ENCODE measurements at regions not wholly inside any gene's neighbourhood (a gene's known extent, or its start where the extent isn't known, plus 50 kb on each side); places are given as distances from the start of the nearest gene placed in this dataset.

- ChIA-PET POLR2A (no interaction called here), CTCF (no interaction called here)
- Mint-ChIP-seq H3K27me3 (peaks cover 9% of the 10 kb centered on the region), H3K9me3 (no peaks in the 10 kb centered on the region), H3K4me1 (ENCODE audit: low read depth) (no peaks in the 10 kb centered on the region), H3K36me3 (ENCODE audit: low read depth) (no peaks in the 10 kb centered on the region), H3K4me3 (no peak overlapping the region), H3K27ac (no peak overlapping the region)
- Histone ChIP-seq H3K27me3 (ENCODE audit: control insufficient read depth in 1 of 2, insufficient read depth in 2 of 2, low read length in 2 of 2) (no peaks in the 10 kb centered on the region), H3K27ac (ENCODE audit: low read depth in 1 of 2, low read length in 2 of 2) (no peak overlapping the region), H3K4me3 (ENCODE audit: low read length) (no peak overlapping the region), H3K36me3 (ENCODE audit: insufficient read depth, low read length) (no peaks in the 10 kb centered on the region), H3K4me1 (ENCODE audit: insufficient read depth, low read length) (no peaks in the 10 kb centered on the region), H3K9me3 (ENCODE audit: control insufficient read depth in 1 of 2, insufficient read depth in 1 of 2, low read length in 2 of 2) (no peaks in the 10 kb centered on the region)
- ATAC-seq (ENCODE audit: poor library complexity), result no peak
- TF ChIP-seq CTCF (IDR thresholded peaks at IDR 0.05), result no peak
- intact Hi-C loops (cut with DNase I, micrococcal nuclease), result no loop called here
- DNase-seq, result no peak
Measured at GRCh38 chr14:56512521-56512920, 67.1 kb upstream of the TMEM260 start.

- intact Hi-C loops (cut with DNase I, micrococcal nuclease), result no loop called here
- Mint-ChIP-seq H3K27me3 (peaks cover 25% of the 10 kb centered on the region), H3K4me1 (ENCODE audit: low read depth) (no peaks in the 10 kb centered on the region), H3K9me3 (no peaks in the 10 kb centered on the region), H3K27ac (no peak overlapping the region), H3K36me3 (ENCODE audit: low read depth) (no peaks in the 10 kb centered on the region), H3K4me3 (no peak overlapping the region)
- CTCF ChIA-PET, result no interaction called here
- no peak for TF ChIP-seq CTCF (IDR thresholded peaks at IDR 0.05)
- POLR2A ChIA-PET, result interaction anchor here (0.7 kb wide), 1 partner anchor 124 kb away, joined by 4 read pairs; no protein-coding TSS in a partner anchor
- H3K4me1 ChIP-seq (ENCODE audit: insufficient read depth, low read length), result no peaks in the 10 kb centered on the region
- no peaks in the 10 kb centered on the region for H3K36me3 ChIP-seq (ENCODE audit: insufficient read depth, low read length)
- no peaks in the 10 kb centered on the region for H3K9me3 ChIP-seq (ENCODE audit: control insufficient read depth in 1 of 2, insufficient read depth in 1 of 2, low read length in 2 of 2)
- H3K27me3 ChIP-seq (ENCODE audit: control insufficient read depth in 1 of 2, insufficient read depth in 2 of 2, low read length in 2 of 2), result no peaks in the 10 kb centered on the region
- no peak overlapping the region for H3K27ac ChIP-seq (ENCODE audit: low read depth in 1 of 2, low read length in 2 of 2)
- DNase-seq (no peak), ATAC-seq (ENCODE audit: poor library complexity) (no peak)
- H3K4me3 ChIP-seq (ENCODE audit: low read length), result no peak overlapping the region
Measured at GRCh38 chr14:56514663-56515371, 64.8 kb upstream of the TMEM260 start.

- no peaks in the 10 kb centered on the region for H3K27me3 ChIP-seq (ENCODE audit: control insufficient read depth in 1 of 2, insufficient read depth in 2 of 2, low read length in 2 of 2)
- Mint-ChIP-seq H3K27me3 (peaks cover 34% of the 10 kb centered on the region), H3K4me1 (ENCODE audit: low read depth) (no peaks in the 10 kb centered on the region), H3K4me3 (no peak overlapping the region), H3K27ac (no peak overlapping the region), H3K9me3 (no peaks in the 10 kb centered on the region), H3K36me3 (ENCODE audit: low read depth) (no peaks in the 10 kb centered on the region)
- no peaks in the 10 kb centered on the region for H3K9me3 ChIP-seq (ENCODE audit: control insufficient read depth in 1 of 2, insufficient read depth in 1 of 2, low read length in 2 of 2)
- no peaks in the 10 kb centered on the region for H3K36me3 ChIP-seq (ENCODE audit: insufficient read depth, low read length)
- no peak for ATAC-seq (ENCODE audit: poor library complexity)
- intact Hi-C loops (cut with DNase I, micrococcal nuclease), result no loop called here
- H3K27ac ChIP-seq (ENCODE audit: low read depth in 1 of 2, low read length in 2 of 2), result no peak overlapping the region
- CTCF ChIA-PET, result interaction anchor here (0.9 kb wide), 1 partner anchor 24 kb away, joined by 3 read pairs; no protein-coding TSS in a partner anchor
- no peak for TF ChIP-seq CTCF (IDR thresholded peaks at IDR 0.05)
- DNase-seq, result no peak
- POLR2A ChIA-PET, result no interaction called here
- no peak overlapping the region for H3K4me3 ChIP-seq (ENCODE audit: low read length)
- no peaks in the 10 kb centered on the region for H3K4me1 ChIP-seq (ENCODE audit: insufficient read depth, low read length)
Measured at GRCh38 chr14:56515739-56516138, 63.9 kb upstream of the TMEM260 start.

Measured in CD4-positive, alpha-beta T cell (primary cell).